Loucy (cell line): ENCODE measurements at regions not wholly inside any gene's neighbourhood (a gene's known extent, or its start where the extent isn't known, plus 50 kb on each side); places are given as distances from the start of the nearest gene placed in this dataset.

ENCODE experiments used
- H2AFZ ChIP-seq: fragments of 200-600 bp; sonication (generic); 2 replicates; pipeline ENCODE4 v1.6.0; 2016; ENCODE audit warnings: antibody characterized with exemption, mild to moderate bottlenecking, low read length, moderate library complexity
- H3F3A ChIP-seq: fragments of 200-600 bp; 2 replicates; pipeline ENCODE4 v1.6.0; 2016; ENCODE audit warnings: antibody characterized with exemption, low read depth, mild to moderate bottlenecking
- H3K27me3 ChIP-seq: fragments of 200-600 bp; sonication (generic); 2 replicates; pipeline ENCODE4 v1.6.1; 2014; ENCODE audit warnings: low read length, mild to moderate bottlenecking; ENCODE audit not compliant: insufficient read depth, poor library complexity, severe bottlenecking
- H3K36me3 ChIP-seq: fragments of 200-600 bp; sonication (generic); 2 replicates; pipeline ENCODE4 v1.6.1; 2016; ENCODE audit warnings: low read length; ENCODE audit not compliant: insufficient read depth
- H3K4me1 ChIP-seq: fragments of 200-600 bp; sonication (generic); 2 replicates; pipeline ENCODE4 v1.5.1; 2014; ENCODE audit warnings: low read length, mild to moderate bottlenecking; ENCODE audit not compliant: insufficient read depth, poor library complexity, severe bottlenecking
- H3K4me2 ChIP-seq: fragments of 200-600 bp; sonication (generic); 2 replicates; pipeline ENCODE4 v1.6.0; 2014; ENCODE audit warnings: antibody characterized with exemption, low read length, low read depth, mild to moderate bottlenecking; ENCODE audit not compliant: poor library complexity, severe bottlenecking
- H3K4me3 ChIP-seq: fragments of 200-600 bp; sonication (generic); 2 replicates; pipeline ENCODE4 v1.5.1; 2014; ENCODE audit warnings: low read length, mild to moderate bottlenecking, mixed read lengths; ENCODE audit not compliant: poor library complexity, severe bottlenecking
- H3K79me2 ChIP-seq: fragments of 200-600 bp; sonication (generic); 2 replicates; pipeline ENCODE4 v1.6.1; 2014; ENCODE audit warnings: low read length; ENCODE audit not compliant: insufficient read depth
- H3K9ac ChIP-seq: fragments of 200-600 bp; sonication (generic); 2 replicates; pipeline ENCODE4 v1.6.0; 2014; ENCODE audit warnings: mild to moderate bottlenecking, low read depth, low read length, moderate library complexity; ENCODE audit not compliant: poor library complexity, severe bottlenecking
- H3K9me2 ChIP-seq: fragments of 200-600 bp; sonication (generic); replicated peaks from 2 replicates; pipeline ENCODE4 v1.6.1; 2016; ENCODE audit warnings: low read depth, low read length, mixed read lengths
- H3K9me3 ChIP-seq: fragments of 200-600 bp; sonication (generic); 2 replicates; pipeline ENCODE4 v1.6.1; 2014; ENCODE audit warnings: mild to moderate bottlenecking, antibody characterized with exemption, low read length, low read depth; ENCODE audit not compliant: insufficient read depth
- H4K20me1 ChIP-seq: fragments of 200-600 bp; sonication (generic); 2 replicates; pipeline ENCODE4 v1.6.0; 2014; ENCODE audit warnings: antibody characterized with exemption, low read length, mild to moderate bottlenecking; ENCODE audit not compliant: insufficient read depth, poor library complexity, severe bottlenecking
- EZH2phosphoT487 ChIP-seq: fragments of 200-600 bp; IDR thresholded peaks from 2 replicates; pipeline ENCODE4 v1.6.1; 2018; ENCODE audit warnings: antibody characterized with exemption, mild to moderate bottlenecking, moderate library complexity, borderline replicate concordance
- TF ChIP-seq, protein P1 (sequence below): fragments of 200-600 bp; sonication (generic); conservative IDR thresholded peaks from 2 replicates; pipeline ENCODE4 v1.5.1; 2014; ENCODE audit warnings: mild to moderate bottlenecking, antibody characterized with exemption, low read length

GRCh38 chr5:4410151-4410550 lies 730.0 kb upstream of the ADAMTS16 start:
- no peak for TF ChIP-seq EZH2phosphoT487
- TF ChIP-seq, protein P1, sequence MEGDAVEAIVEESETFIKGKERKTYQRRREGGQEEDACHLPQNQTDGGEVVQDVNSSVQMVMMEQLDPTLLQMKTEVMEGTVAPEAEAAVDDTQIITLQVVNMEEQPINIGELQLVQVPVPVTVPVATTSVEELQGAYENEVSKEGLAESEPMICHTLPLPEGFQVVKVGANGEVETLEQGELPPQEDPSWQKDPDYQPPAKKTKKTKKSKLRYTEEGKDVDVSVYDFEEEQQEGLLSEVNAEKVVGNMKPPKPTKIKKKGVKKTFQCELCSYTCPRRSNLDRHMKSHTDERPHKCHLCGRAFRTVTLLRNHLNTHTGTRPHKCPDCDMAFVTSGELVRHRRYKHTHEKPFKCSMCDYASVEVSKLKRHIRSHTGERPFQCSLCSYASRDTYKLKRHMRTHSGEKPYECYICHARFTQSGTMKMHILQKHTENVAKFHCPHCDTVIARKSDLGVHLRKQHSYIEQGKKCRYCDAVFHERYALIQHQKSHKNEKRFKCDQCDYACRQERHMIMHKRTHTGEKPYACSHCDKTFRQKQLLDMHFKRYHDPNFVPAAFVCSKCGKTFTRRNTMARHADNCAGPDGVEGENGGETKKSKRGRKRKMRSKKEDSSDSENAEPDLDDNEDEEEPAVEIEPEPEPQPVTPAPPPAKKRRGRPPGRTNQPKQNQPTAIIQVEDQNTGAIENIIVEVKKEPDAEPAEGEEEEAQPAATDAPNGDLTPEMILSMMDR: no peak
- H3K27me3 ChIP-seq: no peaks in the 10 kb centered on the region
- H3K4me1 ChIP-seq: no peaks in the 10 kb centered on the region
- H3K9me3 ChIP-seq: no peaks in the 10 kb centered on the region
- no peaks in the 10 kb centered on the region for H3K79me2 ChIP-seq
- H3K36me3 ChIP-seq: no peaks in the 10 kb centered on the region
- no peaks in the 10 kb centered on the region for H4K20me1 ChIP-seq
- H2AFZ ChIP-seq: no peak overlapping the region
- no peaks in the 10 kb centered on the region for H3K9me2 ChIP-seq
- H3K4me2 ChIP-seq: no peak overlapping the region
- no peak overlapping the region for H3K9ac ChIP-seq
- no peaks in the 10 kb centered on the region for H3F3A ChIP-seq
- no peak overlapping the region for H3K4me3 ChIP-seq

- Histone ChIP-seq H4K20me1 (no peaks in the 10 kb centered on the region), H3K27me3 (no peaks in the 10 kb centered on the region), H3K4me3 (no peak overlapping the region), H3K9me2 (no peaks in the 10 kb centered on the region), H3K9ac (no peak overlapping the region), H3K36me3 (no peaks in the 10 kb centered on the region), H3K9me3 (no peaks in the 10 kb centered on the region), H2AFZ (no peak overlapping the region), H3K79me2 (no peaks in the 10 kb centered on the region), H3K4me2 (no peak overlapping the region), H3F3A (no peaks in the 10 kb centered on the region), H3K4me1 (no peaks in the 10 kb centered on the region)
- TF ChIP-seq, protein P1: no peak
- no peak for TF ChIP-seq EZH2phosphoT487
Measured at GRCh38 chr5:4411664-4412063, 728.5 kb upstream of the ADAMTS16 start.

DNA sequence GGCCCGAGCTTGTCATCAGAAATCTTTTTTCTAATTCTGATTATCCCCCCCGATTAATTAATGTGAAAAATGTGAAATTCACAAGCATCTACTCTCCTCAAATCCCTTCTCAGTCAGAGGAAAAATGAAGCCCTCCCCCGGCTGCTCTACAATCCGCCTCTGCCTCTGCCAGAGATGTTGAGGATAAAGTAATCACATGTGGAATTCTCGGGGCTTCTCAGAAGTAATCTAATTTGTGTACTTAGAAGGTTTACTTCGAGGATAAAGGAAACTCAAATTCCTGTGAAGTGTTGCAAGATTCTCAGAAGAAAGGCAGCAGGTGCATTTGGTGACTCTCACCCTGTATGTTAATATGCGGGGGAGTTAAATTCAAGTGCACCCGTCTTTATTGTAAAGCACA lies 726.1 kb upstream of the ADAMTS16 start:
- H3K4me3 ChIP-seq: no peak overlapping the region
- H2AFZ ChIP-seq: no peak overlapping the region
- no peaks in the 10 kb centered on the region for H3K9me3 ChIP-seq
- no peaks in the 10 kb centered on the region for H3K9me2 ChIP-seq
- H4K20me1 ChIP-seq: no peaks in the 10 kb centered on the region
- TF ChIP-seq EZH2phosphoT487: no peak
- TF ChIP-seq, protein P1: no peak
- no peaks in the 10 kb centered on the region for H3K27me3 ChIP-seq
- H3K4me2 ChIP-seq: no peak overlapping the region
- H3K4me1 ChIP-seq: no peaks in the 10 kb centered on the region
- no peaks in the 10 kb centered on the region for H3F3A ChIP-seq
- no peaks in the 10 kb centered on the region for H3K79me2 ChIP-seq
- H3K9ac ChIP-seq: no peak overlapping the region
- no peaks in the 10 kb centered on the region for H3K36me3 ChIP-seq
